ENCODE measurements at regions not wholly inside any gene's neighbourhood (a gene's known extent, or its start where the extent isn't known, plus 50 kb on each side); places are given as distances from the start of the nearest gene placed in this dataset.

DNA sequence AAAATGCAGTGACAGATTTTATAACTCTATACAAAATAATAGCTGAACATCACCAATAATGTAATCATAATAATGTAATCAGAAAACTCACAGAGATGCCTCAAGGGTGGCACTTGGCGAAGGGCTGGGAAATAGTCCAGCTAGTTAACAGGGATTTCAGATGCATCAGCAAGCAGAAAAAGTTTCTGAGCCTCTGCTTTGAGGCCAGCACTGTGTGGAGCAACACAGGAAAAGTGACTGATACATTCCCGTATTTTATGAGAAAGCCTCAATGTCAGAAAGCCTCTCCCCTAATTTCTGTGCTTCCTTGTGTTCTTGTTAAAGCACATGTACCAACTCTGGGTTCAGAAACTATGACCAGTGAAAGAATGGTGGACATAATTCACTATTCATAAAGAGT, 304.8 kb downstream of the VPS13C start:
- Histone ChIP-seq H3K27me3 (ENCODE audit: control insufficient read depth in 2 of 2, insufficient read depth in 2 of 2, low read length in 2 of 2) (no peaks in the 10 kb centered on the region), H3K79me2 (ENCODE audit: control insufficient read depth, insufficient read depth, low read length) (no peaks in the 10 kb centered on the region), H3K27ac (ENCODE audit: insufficient read depth, low read depth, low read length) (no peak overlapping the region), H2AFZ (ENCODE audit: low read depth, low read length) (no peak overlapping the region), H3K9me3 (replicated peaks; ENCODE audit: control insufficient read depth, insufficient read depth, low read length) (no peaks in the 10 kb centered on the region), H3K9ac (replicated peaks; ENCODE audit: extremely low read depth, insufficient read depth, low read length) (no peak overlapping the region), H3K4me1 (ENCODE audit: control insufficient read depth, extremely low read depth, insufficient read depth, low read length) (no peaks in the 10 kb centered on the region), H3K4me3 (replicated peaks in 1 of 3; ENCODE audit: insufficient read depth in 1 of 3, low read depth in 1 of 3, low read length in 3 of 3) (no peak overlapping the region), H3K4me2 (ENCODE audit: insufficient read depth, low read length) (no peak overlapping the region), H3K36me3 (ENCODE audit: control insufficient read depth in 2 of 2, extremely low read depth in 1 of 2, insufficient read depth in 2 of 2, low read length in 2 of 2) (no peaks in the 10 kb centered on the region), H4K20me1 (replicated peaks; ENCODE audit: control insufficient read depth, extremely low read depth, insufficient read depth, low read length) (no peaks in the 10 kb centered on the region), H3K9me1 (replicated peaks; ENCODE audit: control insufficient read depth, extremely low read depth, insufficient read depth, low read length) (no peaks in the 10 kb centered on the region)
- DNase-seq (ENCODE audit: low read depth, low spot score) (no peak), FAIRE-seq (no peak)
- ChIA-PET POLR2A (no interaction called here), CTCF (no interaction called here)
- no TSS peak for BruUV-seq (replicated peaks)
- dilution Hi-C loops (cut with MboI; ENCODE audit: extremely low pct_ligation_motif_present, low sequenced_read_pairs) = no loop called here
- intact Hi-C loops (cut with micrococcal nuclease) = no loop called here
- TF ChIP-seq MAX (IDR thresholded peaks at IDR 0.05; ENCODE audit: insufficient read depth, insufficient read length) (no peak), GATA2 (IDR thresholded peaks at IDR 0.05; ENCODE audit: insufficient read depth, insufficient read length, low read depth, low read length) (no peak), CTCF (IDR thresholded peaks at IDR 0.05; ENCODE audit: extremely low read depth in 1 of 2, insufficient read depth in 1 of 2, low read depth in 1 of 2, low read length in 2 of 2) (no peak), POLR2A (IDR thresholded peaks at IDR 0.05; ENCODE audit: low read depth, low read length) (no peak), JUN (IDR thresholded peaks at IDR 0.05; ENCODE audit: borderline replicate concordance, insufficient read depth, insufficient read length, low read depth) (no peak), FOS (IDR thresholded peaks at IDR 0.05; ENCODE audit: borderline replicate concordance, insufficient read depth, low read length) (no peak), MYC (IDR thresholded peaks at IDR 0.05; ENCODE audit: low read depth, low read length) (no peak), EZH2 (IDR thresholded peaks at IDR 0.05; ENCODE audit: borderline replicate concordance, low read depth, low read length, severe bottlenecking) (no peak), POLR2AphosphoS5 (IDR thresholded peaks at IDR 0.05; ENCODE audit: insufficient read depth, low read depth, low read length) (no peak)
